ENCODE measurements at regions not wholly inside any gene's neighbourhood (a gene's known extent, or its start where the extent isn't known, plus 50 kb on each side); places are given as distances from the start of the nearest gene placed in this dataset.

DNA sequence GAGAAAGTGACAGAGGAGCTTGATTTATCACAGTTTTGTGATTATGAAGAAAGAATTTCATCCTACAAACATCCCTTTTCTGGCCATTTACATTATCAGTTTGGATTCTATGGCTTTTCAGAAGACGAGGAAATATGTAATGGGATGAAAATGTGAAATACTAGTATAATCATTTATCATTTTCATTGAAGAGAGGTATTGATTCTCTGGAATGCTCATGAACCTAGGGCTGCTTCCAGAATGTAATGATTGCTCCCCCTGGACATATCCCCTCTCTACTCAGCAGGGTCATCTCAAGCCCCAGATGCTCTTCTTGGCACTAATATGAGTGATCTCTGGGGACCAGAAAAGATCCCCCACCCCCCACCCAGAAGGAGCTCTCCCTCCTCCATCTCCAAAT lies 106.7 kb upstream of the ZNF618 start:
- ChIA-PET CTCF (interaction anchor here (0.6 kb wide), 1 partner anchor 877 kb away, joined by 3 read pairs; no protein-coding TSS in a partner anchor), POLR2A (no interaction called here)
- H3K27ac ChIP-seq (ENCODE audit: insufficient read depth in 1 of 2, low read depth in 1 of 2, low read length in 2 of 2, poor library complexity in 1 of 2, severe bottlenecking in 2 of 2), result no peak overlapping the region
- no peak overlapping the region for H3K4me3 ChIP-seq (ENCODE audit: control insufficient read depth in 1 of 7, extremely low read depth in 1 of 7, insufficient read depth in 4 of 7, low read depth in 2 of 7, low read length in 6 of 7)
- peaks cover 0 to 6% (median 2%) of the 10 kb centered on the region in 5 experiments for H3K9me3 ChIP-seq (ENCODE audit: control extremely low read depth in 1 of 5, control insufficient read depth in 4 of 5, insufficient read depth in 2 of 5, low read depth in 1 of 5, low read length in 4 of 5)
- peaks cover 0 to 3% (median 0%) of the 10 kb centered on the region in 5 experiments for H3K27me3 ChIP-seq (replicated peaks in 2 of 5; ENCODE audit: control insufficient read depth in 4 of 5, insufficient read depth in 5 of 5, low read length in 4 of 5)
- no peak for DNase-seq
- H3K4me1 ChIP-seq (ENCODE audit: control extremely low read depth in 1 of 4, control insufficient read depth in 4 of 4, insufficient read depth in 4 of 4, low read length in 3 of 4), result no peaks in the 10 kb centered on the region
- no peaks in the 10 kb centered on the region for H3K36me3 ChIP-seq (ENCODE audit: control insufficient read depth in 4 of 4, insufficient read depth in 4 of 4, low read length in 3 of 4)
- no CpG with 5 or more reads among the region's 1 CpG for WGBS (ENCODE audit: insufficient coverage)

- H3K36me3 ChIP-seq (ENCODE audit: control insufficient read depth in 4 of 4, insufficient read depth in 4 of 4, low read length in 3 of 4), result no peaks in the 10 kb centered on the region
- DNase-seq, result no peak
- POLR2A ChIA-PET, result no interaction called here
Measured at GRCh38 chr9:113770396-113770795, 105.7 kb upstream of the ZNF618 start.

GRCh38 chr9:113771199-113771598 lies 104.9 kb upstream of the ZNF618 start:
- Histone ChIP-seq H3K4me1 (ENCODE audit: control extremely low read depth in 1 of 4, control insufficient read depth in 4 of 4, insufficient read depth in 4 of 4, low read length in 3 of 4) (no peaks in the 10 kb centered on the region), H3K9me3 (ENCODE audit: control extremely low read depth in 1 of 5, control insufficient read depth in 4 of 5, insufficient read depth in 2 of 5, low read depth in 1 of 5, low read length in 4 of 5) (peaks cover 0 to 6% (median 2%) of the 10 kb centered on the region in 5 experiments), H3K27ac (ENCODE audit: insufficient read depth in 1 of 2, low read depth in 1 of 2, low read length in 2 of 2, poor library complexity in 1 of 2, severe bottlenecking in 2 of 2) (no peak overlapping the region), H3K27me3 (replicated peaks in 2 of 5; ENCODE audit: control insufficient read depth in 4 of 5, insufficient read depth in 5 of 5, low read length in 4 of 5) (peaks cover 0 to 3% (median 0%) of the 10 kb centered on the region in 5 experiments), H3K36me3 (ENCODE audit: control insufficient read depth in 4 of 4, insufficient read depth in 4 of 4, low read length in 3 of 4) (no peaks in the 10 kb centered on the region), H3K4me3 (ENCODE audit: control insufficient read depth in 1 of 7, extremely low read depth in 1 of 7, insufficient read depth in 4 of 7, low read depth in 2 of 7, low read length in 6 of 7) (no peak overlapping the region)
- DNase-seq, result no peak
- ChIA-PET CTCF (no interaction called here), POLR2A (no interaction called here)
- WGBS (ENCODE audit: insufficient coverage), result 100% methylated on average over 3 of the region's 4 CpGs

More at GRCh38 chr9:113770396-113770795, 105.7 kb upstream of the ZNF618 start:
- Histone ChIP-seq H3K9me3 (ENCODE audit: control extremely low read depth in 1 of 5, control insufficient read depth in 4 of 5, insufficient read depth in 2 of 5, low read depth in 1 of 5, low read length in 4 of 5) (peaks cover 0 to 6% (median 2%) of the 10 kb centered on the region in 5 experiments), H3K27me3 (replicated peaks in 2 of 5; ENCODE audit: control insufficient read depth in 4 of 5, insufficient read depth in 5 of 5, low read length in 4 of 5) (peaks cover 0 to 3% (median 0%) of the 10 kb centered on the region in 5 experiments), H3K4me1 (ENCODE audit: control extremely low read depth in 1 of 4, control insufficient read depth in 4 of 4, insufficient read depth in 4 of 4, low read length in 3 of 4) (no peaks in the 10 kb centered on the region), H3K27ac (ENCODE audit: insufficient read depth in 1 of 2, low read depth in 1 of 2, low read length in 2 of 2, poor library complexity in 1 of 2, severe bottlenecking in 2 of 2) (no peak overlapping the region), H3K4me3 (ENCODE audit: control insufficient read depth in 1 of 7, extremely low read depth in 1 of 7, insufficient read depth in 4 of 7, low read depth in 2 of 7, low read length in 6 of 7) (no peak overlapping the region)
- CTCF ChIA-PET, result no interaction called here
- 91% methylated on average over 4 of the region's 5 CpGs for WGBS (ENCODE audit: insufficient coverage)

DNA sequence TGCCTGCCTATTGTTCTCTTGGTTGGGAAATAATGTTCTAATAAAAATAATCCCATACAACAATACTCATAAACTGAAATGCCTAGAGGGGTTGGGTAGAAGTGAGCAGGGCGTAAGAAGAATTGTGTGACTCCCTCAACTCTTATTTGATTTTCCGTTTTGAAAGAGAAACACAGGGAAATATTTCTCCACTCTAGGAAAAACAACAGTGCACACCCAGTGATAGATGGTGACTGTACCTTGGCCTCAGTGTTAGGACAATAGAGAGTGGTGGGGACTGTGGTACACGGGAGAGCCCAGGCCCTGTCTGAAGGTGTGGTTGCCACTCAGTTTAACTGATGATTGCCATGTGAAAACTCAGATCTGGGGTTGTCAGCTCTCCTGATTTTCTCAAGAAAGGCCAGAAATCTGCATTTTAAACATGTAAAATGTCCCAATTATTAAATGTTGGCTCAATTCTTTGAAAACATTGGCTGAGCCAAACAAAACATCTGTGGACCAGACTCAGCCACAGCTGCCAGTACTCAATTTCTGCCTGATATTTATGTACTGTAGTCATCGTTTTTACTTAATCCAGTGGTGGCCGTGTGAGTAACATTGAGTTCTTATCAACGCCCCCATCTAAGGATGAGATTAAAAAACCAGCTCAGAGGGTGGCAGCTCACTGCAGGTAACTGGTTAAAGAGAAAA lies 103.8 kb upstream of the ZNF618 start:
- no peaks in the 10 kb centered on the region for H3K36me3 ChIP-seq (ENCODE audit: control insufficient read depth in 4 of 4, insufficient read depth in 4 of 4, low read length in 3 of 4)
- WGBS (ENCODE audit: insufficient coverage), result 95% methylated on average over 3 of the region's 6 CpGs
- no peak overlapping the region for H3K4me3 ChIP-seq (ENCODE audit: control insufficient read depth in 1 of 7, extremely low read depth in 1 of 7, insufficient read depth in 4 of 7, low read depth in 2 of 7, low read length in 6 of 7)
- CTCF ChIA-PET, result no interaction called here
- no peak overlapping the region for H3K27ac ChIP-seq (ENCODE audit: insufficient read depth in 1 of 2, low read depth in 1 of 2, low read length in 2 of 2, poor library complexity in 1 of 2, severe bottlenecking in 2 of 2)
- no peaks in the 10 kb centered on the region for H3K4me1 ChIP-seq (ENCODE audit: control extremely low read depth in 1 of 4, control insufficient read depth in 4 of 4, insufficient read depth in 4 of 4, low read length in 3 of 4)
- POLR2A ChIA-PET, result no interaction called here
- peaks cover 0 to 5% (median 0%) of the 10 kb centered on the region in 5 experiments for H3K9me3 ChIP-seq (ENCODE audit: control extremely low read depth in 1 of 5, control insufficient read depth in 4 of 5, insufficient read depth in 2 of 5, low read depth in 1 of 5, low read length in 4 of 5)
- DNase-seq, result no peak
- H3K27me3 ChIP-seq (replicated peaks in 2 of 5; ENCODE audit: control insufficient read depth in 4 of 5, insufficient read depth in 5 of 5, low read length in 4 of 5), result peaks cover 0 to 3% (median 0%) of the 10 kb centered on the region in 5 experiments

DNA sequence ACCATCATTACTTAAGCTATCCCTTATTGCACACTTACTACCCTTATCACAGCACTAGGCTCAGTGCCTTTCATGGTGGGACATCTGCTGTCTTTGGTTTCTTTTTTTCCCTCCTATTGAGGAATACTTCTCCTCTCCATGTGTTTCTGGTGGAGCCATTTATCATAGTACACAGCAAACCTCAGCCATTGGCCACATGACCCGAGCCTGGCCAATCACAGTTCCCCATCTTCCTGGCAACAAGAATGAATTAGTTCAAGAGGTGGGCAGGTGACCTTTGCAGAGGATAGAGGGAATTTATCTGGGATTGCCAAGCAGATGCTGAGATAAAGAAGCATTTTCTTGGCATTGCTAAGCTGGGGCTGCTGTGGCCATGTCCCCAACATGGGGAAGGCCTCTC lies 101.1 kb upstream of the ZNF618 start:
- Histone ChIP-seq H3K4me1 (ENCODE audit: control extremely low read depth in 1 of 4, control insufficient read depth in 4 of 4, insufficient read depth in 4 of 4, low read length in 3 of 4) (no peaks in the 10 kb centered on the region), H3K4me3 (ENCODE audit: control insufficient read depth in 1 of 7, extremely low read depth in 1 of 7, insufficient read depth in 4 of 7, low read depth in 2 of 7, low read length in 6 of 7) (no peak overlapping the region), H3K27ac (ENCODE audit: insufficient read depth in 1 of 2, low read depth in 1 of 2, low read length in 2 of 2, poor library complexity in 1 of 2, severe bottlenecking in 2 of 2) (no peak overlapping the region), H3K9me3 (ENCODE audit: control extremely low read depth in 1 of 5, control insufficient read depth in 4 of 5, insufficient read depth in 2 of 5, low read depth in 1 of 5, low read length in 4 of 5) (peaks cover 0 to 3% (median 0%) of the 10 kb centered on the region in 5 experiments), H3K27me3 (replicated peaks in 2 of 5; ENCODE audit: control insufficient read depth in 4 of 5, insufficient read depth in 5 of 5, low read length in 4 of 5) (peaks cover 0 to 3% (median 0%) of the 10 kb centered on the region in 5 experiments), H3K36me3 (ENCODE audit: control insufficient read depth in 4 of 4, insufficient read depth in 4 of 4, low read length in 3 of 4) (no peaks in the 10 kb centered on the region)
- ChIA-PET CTCF (no interaction called here), POLR2A (no interaction called here)
- no CpG with 5 or more reads among the region's 1 CpG for WGBS (ENCODE audit: insufficient coverage)
- no peak for DNase-seq

DNA sequence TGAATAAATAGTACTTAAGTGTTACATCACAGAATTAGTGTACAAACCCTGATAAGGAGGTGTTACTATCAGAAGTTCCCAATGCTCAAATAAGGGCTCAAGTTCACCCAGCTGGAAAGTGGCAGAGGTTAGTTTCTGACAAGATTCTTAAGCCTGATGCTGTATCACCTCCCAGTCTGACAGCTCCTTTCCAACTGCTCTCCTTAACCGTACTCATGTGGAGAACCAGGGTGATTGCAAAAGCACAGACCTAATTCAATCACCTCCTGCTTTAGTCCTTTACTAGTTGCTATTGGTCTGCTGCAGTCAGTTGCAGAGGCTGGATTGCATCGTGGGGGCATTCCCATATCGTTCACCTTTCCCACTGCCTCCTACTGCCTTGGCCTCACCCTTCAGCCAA lies 100.4 kb upstream of the ZNF618 start:
- peaks cover 0 to 3% (median 0%) of the 10 kb centered on the region in 5 experiments for H3K9me3 ChIP-seq (ENCODE audit: control extremely low read depth in 1 of 5, control insufficient read depth in 4 of 5, insufficient read depth in 2 of 5, low read depth in 1 of 5, low read length in 4 of 5)
- WGBS (ENCODE audit: insufficient coverage), result 100% methylated on average over 3 of the region's 3 CpGs
- DNase-seq, result no peak
- no peaks in the 10 kb centered on the region for H3K4me1 ChIP-seq (ENCODE audit: control extremely low read depth in 1 of 4, control insufficient read depth in 4 of 4, insufficient read depth in 4 of 4, low read length in 3 of 4)
- ChIA-PET CTCF (interaction anchor here (0.5 kb wide), 1 partner anchor 373 kb away, joined by 3 read pairs; no protein-coding TSS in a partner anchor), POLR2A (no interaction called here)
- peaks cover 0 to 3% (median 0%) of the 10 kb centered on the region in 5 experiments for H3K27me3 ChIP-seq (replicated peaks in 2 of 5; ENCODE audit: control insufficient read depth in 4 of 5, insufficient read depth in 5 of 5, low read length in 4 of 5)
- no peak overlapping the region for H3K27ac ChIP-seq (ENCODE audit: insufficient read depth in 1 of 2, low read depth in 1 of 2, low read length in 2 of 2, poor library complexity in 1 of 2, severe bottlenecking in 2 of 2)
- no peak overlapping the region for H3K4me3 ChIP-seq (ENCODE audit: control insufficient read depth in 1 of 7, extremely low read depth in 1 of 7, insufficient read depth in 4 of 7, low read depth in 2 of 7, low read length in 6 of 7)
- H3K36me3 ChIP-seq (ENCODE audit: control insufficient read depth in 4 of 4, insufficient read depth in 4 of 4, low read length in 3 of 4), result no peaks in the 10 kb centered on the region

- POLR2A ChIA-PET, result no interaction called here
- no peak for DNase-seq
- CTCF ChIA-PET, result interaction anchor here (0.5 kb wide), 1 partner anchor 372 kb away, joined by 3 read pairs; no protein-coding TSS in a partner anchor
Measured at GRCh38 chr9:113776194-113776593, 99.9 kb upstream of the ZNF618 start.

More at GRCh38 chr9:113776194-113776593, 99.9 kb upstream of the ZNF618 start:
- H3K27ac ChIP-seq (ENCODE audit: insufficient read depth in 1 of 2, low read depth in 1 of 2, low read length in 2 of 2, poor library complexity in 1 of 2, severe bottlenecking in 2 of 2), result no peak overlapping the region
- H3K4me1 ChIP-seq (ENCODE audit: control extremely low read depth in 1 of 4, control insufficient read depth in 4 of 4, insufficient read depth in 4 of 4, low read length in 3 of 4), result no peaks in the 10 kb centered on the region
- WGBS (ENCODE audit: insufficient coverage), result 83% methylated on average over 1 of the region's 3 CpGs
- H3K4me3 ChIP-seq (ENCODE audit: control insufficient read depth in 1 of 7, extremely low read depth in 1 of 7, insufficient read depth in 4 of 7, low read depth in 2 of 7, low read length in 6 of 7), result no peak overlapping the region
- peaks cover 0 to 3% (median 0%) of the 10 kb centered on the region in 5 experiments for H3K9me3 ChIP-seq (ENCODE audit: control extremely low read depth in 1 of 5, control insufficient read depth in 4 of 5, insufficient read depth in 2 of 5, low read depth in 1 of 5, low read length in 4 of 5)
- no peaks in the 10 kb centered on the region for H3K36me3 ChIP-seq (ENCODE audit: control insufficient read depth in 4 of 4, insufficient read depth in 4 of 4, low read length in 3 of 4)
- H3K27me3 ChIP-seq (replicated peaks in 2 of 5; ENCODE audit: control insufficient read depth in 4 of 5, insufficient read depth in 5 of 5, low read length in 4 of 5), result peaks cover 0 to 3% (median 0%) of the 10 kb centered on the region in 5 experiments

Data from common myeloid progenitor, CD34-positive (primary cell).